Endometrial microvascular endothelial cells (primary cell): ENCODE measurements at regions not wholly inside any gene's neighbourhood (a gene's known extent, or its start where the extent isn't known, plus 50 kb on each side); places are given as distances from the start of the nearest gene placed in this dataset.
"Not testable (repeated sequence)": the region's sequence is repeated elsewhere in the genome, so short reads cannot be mapped to it uniquely, and the experiment has no call there.

ENCODE experiments used
- in situ Hi-C: cut with HindIII; loops from 2 replicates; pipeline ENCODE4 v1.10.0; 2017; ENCODE audit warnings: low sequenced_read_pairs, low pct_unique_long_range_greater_than_20kb; ENCODE audit errors: inconsistent ontology term

GRCh38 chr11:88061111-88061510, 114.1 kb downstream of the RAB38 start:
- in situ Hi-C loops, result no loop called here

GRCh38 chr11:88059326-88059725, 115.9 kb downstream of the RAB38 start:
- in situ Hi-C loops, result no loop called here

- in situ Hi-C loops, result no loop called here
Measured at GRCh38 chr11:88051396-88051795, 123.8 kb downstream of the RAB38 start.

- in situ Hi-C loops, result no loop called here
Measured at GRCh38 chr11:88050247-88050646, 125.0 kb downstream of the RAB38 start.

- in situ Hi-C loops, result not testable (repeated sequence)
Measured at GRCh38 chr11:88045288-88045687, 130.0 kb downstream of the RAB38 start.

GRCh38 chr11:88044658-88045057, 130.6 kb downstream of the RAB38 start:
- in situ Hi-C loops, result not testable (repeated sequence)

- in situ Hi-C loops, result no loop called here
Measured at GRCh38 chr11:88043149-88043548, 132.1 kb downstream of the RAB38 start.

- in situ Hi-C loops, result no loop called here
Measured at GRCh38 chr11:88042647-88043046, 132.6 kb downstream of the RAB38 start.

- in situ Hi-C loops, result no loop called here
Measured at GRCh38 chr11:88042238-88042637, 133.0 kb downstream of the RAB38 start.

GRCh38 chr11:88041679-88042078, 133.6 kb downstream of the RAB38 start:
- in situ Hi-C loops, result no loop called here

- in situ Hi-C loops, result no loop called here
Measured at GRCh38 chr11:88040148-88040496, 135.1 kb downstream of the RAB38 start.

- in situ Hi-C loops, result no loop called here
Measured at GRCh38 chr11:88039476-88040147, 135.6 kb downstream of the RAB38 start.

GRCh38 chr11:88038063-88038462, 137.2 kb downstream of the RAB38 start:
- in situ Hi-C loops, result no loop called here

- in situ Hi-C loops, result no loop called here
Measured at GRCh38 chr11:88036701-88037100, 138.5 kb downstream of the RAB38 start.

- in situ Hi-C loops, result no loop called here
Measured at GRCh38 chr11:88035271-88035670, 140.0 kb downstream of the RAB38 start.

- in situ Hi-C loops, result loop anchor here (25.0 kb wide), 1 partner anchor 520 kb away; no protein-coding TSS in a partner anchor
Measured at GRCh38 chr11:88017666-88018065, 157.6 kb downstream of the RAB38 start.

- in situ Hi-C loops, result loop anchor here (25.0 kb wide), 1 partner anchor 521 kb away; no protein-coding TSS in a partner anchor
Measured at GRCh38 chr11:88016392-88017170, 158.7 kb downstream of the RAB38 start.

GRCh38 chr11:88015170-88015569, 160.1 kb downstream of the RAB38 start:
- in situ Hi-C loops, result loop anchor here (25.0 kb wide), 1 partner anchor 522 kb away; no protein-coding TSS in a partner anchor

GRCh38 chr11:88013508-88014065, 161.7 kb downstream of the RAB38 start:
- in situ Hi-C loops, result loop anchor here (25.0 kb wide), 1 partner anchor 524 kb away; no protein-coding TSS in a partner anchor

- in situ Hi-C loops, result loop anchor here (25.0 kb wide), 1 partner anchor 525 kb away; no protein-coding TSS in a partner anchor
Measured at GRCh38 chr11:88012456-88012855, 162.8 kb downstream of the RAB38 start.
